ENCODE measurements at regions not wholly inside any gene's neighbourhood (a gene's known extent, or its start where the extent isn't known, plus 50 kb on each side); places are given as distances from the start of the nearest gene placed in this dataset.

DNA sequence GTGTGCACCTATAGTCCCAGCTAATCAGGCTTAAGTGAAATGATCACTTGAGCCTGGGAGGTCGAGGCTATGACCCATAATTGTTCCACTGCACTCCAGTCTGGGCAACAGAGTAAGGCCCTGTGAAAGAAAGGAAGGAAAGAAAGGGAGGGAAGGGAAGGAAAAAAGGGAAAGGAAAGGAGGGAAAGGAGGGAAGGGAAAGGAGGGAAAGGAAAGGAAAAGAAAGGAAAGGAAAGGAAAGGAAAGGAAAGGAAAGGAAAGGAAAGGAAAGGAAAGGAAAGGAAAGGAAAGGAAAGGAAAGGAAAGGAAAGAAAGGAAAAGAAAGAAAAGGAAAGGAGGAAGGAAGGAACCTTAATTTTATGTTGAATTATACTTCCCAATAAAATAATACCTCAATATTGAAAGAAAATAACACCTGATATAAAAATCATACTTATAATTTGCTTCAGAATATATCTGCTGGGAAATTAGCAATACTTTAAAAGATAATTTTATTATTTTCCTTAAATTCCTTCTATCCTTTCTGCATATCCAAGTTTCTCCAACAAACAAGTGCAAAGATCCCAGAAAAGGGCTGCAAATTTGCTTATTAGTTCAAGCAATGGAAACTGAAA, 177.3 kb downstream of the KLF12 start:
- intact Hi-C loops (cut with DNase I): no loop called here
- DNase-seq: no peak

DNA sequence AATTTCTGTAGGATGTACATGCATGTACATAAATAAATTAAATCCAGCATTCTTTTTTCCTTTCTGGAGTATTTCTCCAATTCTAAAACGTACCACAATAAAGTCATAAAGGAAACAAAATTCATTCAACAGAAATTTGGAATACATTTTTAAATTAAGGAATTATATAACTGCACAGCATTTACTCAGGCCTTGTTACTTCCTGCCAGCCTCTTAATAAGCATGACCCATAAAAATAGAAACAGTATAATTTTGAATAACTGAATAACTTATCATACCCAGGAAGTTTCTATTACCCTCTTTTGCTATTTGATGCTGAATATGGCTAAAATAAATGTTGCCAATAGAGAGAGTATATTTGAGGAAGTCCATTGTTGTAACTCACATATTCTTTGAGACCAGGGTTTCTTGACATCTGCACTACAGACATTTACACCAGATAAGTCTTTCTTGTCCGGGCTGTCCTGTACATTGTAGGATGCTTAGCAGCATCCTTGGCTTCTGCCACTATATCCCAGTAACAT, 178.2 kb downstream of the KLF12 start:
- no peaks in the 10 kb centered on the region for H3K9me3 ChIP-seq
- H3K27ac ChIP-seq: no peak overlapping the region
- ATAC-seq (no peak), DNase-seq (no peak)
- intact Hi-C loops (cut with DNase I): no loop called here
- no peak overlapping the region for H3K4me3 ChIP-seq
- TF ChIP-seq, protein P1, sequence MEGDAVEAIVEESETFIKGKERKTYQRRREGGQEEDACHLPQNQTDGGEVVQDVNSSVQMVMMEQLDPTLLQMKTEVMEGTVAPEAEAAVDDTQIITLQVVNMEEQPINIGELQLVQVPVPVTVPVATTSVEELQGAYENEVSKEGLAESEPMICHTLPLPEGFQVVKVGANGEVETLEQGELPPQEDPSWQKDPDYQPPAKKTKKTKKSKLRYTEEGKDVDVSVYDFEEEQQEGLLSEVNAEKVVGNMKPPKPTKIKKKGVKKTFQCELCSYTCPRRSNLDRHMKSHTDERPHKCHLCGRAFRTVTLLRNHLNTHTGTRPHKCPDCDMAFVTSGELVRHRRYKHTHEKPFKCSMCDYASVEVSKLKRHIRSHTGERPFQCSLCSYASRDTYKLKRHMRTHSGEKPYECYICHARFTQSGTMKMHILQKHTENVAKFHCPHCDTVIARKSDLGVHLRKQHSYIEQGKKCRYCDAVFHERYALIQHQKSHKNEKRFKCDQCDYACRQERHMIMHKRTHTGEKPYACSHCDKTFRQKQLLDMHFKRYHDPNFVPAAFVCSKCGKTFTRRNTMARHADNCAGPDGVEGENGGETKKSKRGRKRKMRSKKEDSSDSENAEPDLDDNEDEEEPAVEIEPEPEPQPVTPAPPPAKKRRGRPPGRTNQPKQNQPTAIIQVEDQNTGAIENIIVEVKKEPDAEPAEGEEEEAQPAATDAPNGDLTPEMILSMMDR (IDR thresholded peaks at IDR 0.05): no peak
- H3K27me3 ChIP-seq (ENCODE audit: insufficient read depth in 3 of 3, low read length in 2 of 3): no peaks in the 10 kb centered on the region
- WGBS, 3 donors: 52 to 61% (median 53%) methylated on average over 2 of the region's 2 CpGs
- H3K36me3 ChIP-seq (ENCODE audit: insufficient read depth in 1 of 2, low read depth in 1 of 2): no peaks in the 10 kb centered on the region
- peaks cover 5% of the 10 kb centered on the region for H3K4me1 ChIP-seq

More for the DNA sequence above, 177.3 kb downstream of the KLF12 start:
- Histone ChIP-seq H3K4me1 (peaks cover 9% of the 10 kb centered on the region), H3K27ac (no peak overlapping the region), H3K27me3 (ENCODE audit: insufficient read depth in 3 of 3, low read length in 2 of 3) (no peaks in the 10 kb centered on the region), H3K36me3 (ENCODE audit: insufficient read depth in 1 of 2, low read depth in 1 of 2) (no peaks in the 10 kb centered on the region), H3K4me3 (no peak overlapping the region), H3K9me3 (no peaks in the 10 kb centered on the region)
- 75 to 88% (median 80%) methylated on average over 1 of the region's 1 CpG for WGBS, 3 donors
- no peak for ATAC-seq
- TF ChIP-seq, protein P1 (IDR thresholded peaks at IDR 0.05): no peak

- intact Hi-C loops (cut with DNase I): no loop called here
- H3K36me3 ChIP-seq (ENCODE audit: insufficient read depth in 1 of 2, low read depth in 1 of 2): no peaks in the 10 kb centered on the region
- no peaks in the 10 kb centered on the region for H3K9me3 ChIP-seq
- TF ChIP-seq, protein P1 (IDR thresholded peaks at IDR 0.05): no peak
- no peaks in the 10 kb centered on the region for H3K27me3 ChIP-seq (ENCODE audit: insufficient read depth in 3 of 3, low read length in 2 of 3)
- H3K4me3 ChIP-seq: no peak overlapping the region
- ATAC-seq: no peak
- no peak for DNase-seq
- H3K4me1 ChIP-seq: peaks cover 5% of the 10 kb centered on the region
- H3K27ac ChIP-seq: no peak overlapping the region
- WGBS, 3 donors: 96 to 98% (median 98%) methylated on average over 1 of the region's 1 CpG
These were observed 179.4 kb downstream of the KLF12 start for GRCh38 chr13:73954808-73955207.

GRCh38 chr13:73952648-73953047, 181.6 kb downstream of the KLF12 start:
- intact Hi-C loops (cut with DNase I): no loop called here
- WGBS, 3 donors: 88 to 94% (median 93%) methylated on average over 4 of the region's 4 CpGs
- DNase-seq (no peak), ATAC-seq (no peak)
- no peak overlapping the region for H3K4me3 ChIP-seq
- H3K36me3 ChIP-seq (ENCODE audit: insufficient read depth in 1 of 2, low read depth in 1 of 2): no peaks in the 10 kb centered on the region
- peaks cover 13% of the 10 kb centered on the region for H3K4me1 ChIP-seq
- TF ChIP-seq, protein P1 (IDR thresholded peaks at IDR 0.05): no peak
- no peak overlapping the region for H3K27ac ChIP-seq
- H3K9me3 ChIP-seq: no peaks in the 10 kb centered on the region
- no peaks in the 10 kb centered on the region for H3K27me3 ChIP-seq (ENCODE audit: insufficient read depth in 3 of 3, low read length in 2 of 3)
